Endothelial cell (in vitro differentiated cells): ENCODE measurements at regions not wholly inside any gene's neighbourhood (a gene's known extent, or its start where the extent isn't known, plus 50 kb on each side); places are given as distances from the start of the nearest gene placed in this dataset.

Source experiments
- DNase-seq: peaks from one replicate; pipeline ENCODE4 v3.0.0; 2021; ENCODE audit warnings: low spot score
- H3K27ac Mint-ChIP-seq: one replicate; pipeline ENCODE4 v1.8.0; 2021; ENCODE audit warnings: mixed read lengths, inconsistent platforms; ENCODE audit not compliant: unreplicated experiment
- H3K27me3 Mint-ChIP-seq: one replicate; pipeline ENCODE4 v1.8.0; 2021; ENCODE audit warnings: mild to moderate bottlenecking, moderate library complexity, mixed read lengths, inconsistent platforms; ENCODE audit not compliant: unreplicated experiment
- H3K36me3 Mint-ChIP-seq: one replicate; pipeline ENCODE4 v1.8.0; 2021; ENCODE audit warnings: mild to moderate bottlenecking, low read depth, mixed read lengths, inconsistent platforms; ENCODE audit not compliant: unreplicated experiment
- H3K4me1 Mint-ChIP-seq: one replicate; pipeline ENCODE4 v1.8.0; 2021; ENCODE audit warnings: mild to moderate bottlenecking, mixed read lengths, inconsistent platforms; ENCODE audit not compliant: unreplicated experiment
- H3K4me3 Mint-ChIP-seq: one replicate; pipeline ENCODE4 v1.8.0; 2021; ENCODE audit warnings: mild to moderate bottlenecking, mixed read lengths, inconsistent platforms; ENCODE audit not compliant: unreplicated experiment
- H3K9me3 Mint-ChIP-seq: one replicate; pipeline ENCODE4 v1.8.0; 2021; ENCODE audit warnings: mixed read lengths, inconsistent platforms; ENCODE audit not compliant: unreplicated experiment
- TF ChIP-seq, protein P1 (sequence below): fragments of 200-600 bp; sonication (generic); IDR thresholded peaks from one replicate; pipeline ENCODE4 v1.5.0; 2021; ENCODE audit warnings: antibody characterized with exemption; ENCODE audit not compliant: unreplicated experiment

DNA sequence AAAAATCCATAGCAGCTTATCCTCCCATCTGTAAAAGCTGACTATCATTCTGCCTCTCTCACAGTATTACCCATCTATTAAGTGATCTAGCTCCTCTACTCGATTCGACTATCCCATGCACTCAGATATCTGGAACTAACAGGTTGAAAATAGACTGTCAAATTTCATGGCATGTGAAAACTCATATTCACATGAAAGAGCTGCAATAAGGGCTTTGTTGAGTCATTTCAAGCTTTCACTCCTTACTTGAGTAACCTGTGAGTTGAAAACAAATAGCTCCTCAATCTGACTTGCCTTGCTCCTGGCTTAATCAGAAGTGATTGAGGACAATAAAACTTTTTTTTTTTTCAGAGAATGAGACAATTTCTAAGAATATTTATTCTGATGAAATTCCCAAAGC lies 192.4 kb upstream of the ERBB4 start:
- TF ChIP-seq, protein P1, sequence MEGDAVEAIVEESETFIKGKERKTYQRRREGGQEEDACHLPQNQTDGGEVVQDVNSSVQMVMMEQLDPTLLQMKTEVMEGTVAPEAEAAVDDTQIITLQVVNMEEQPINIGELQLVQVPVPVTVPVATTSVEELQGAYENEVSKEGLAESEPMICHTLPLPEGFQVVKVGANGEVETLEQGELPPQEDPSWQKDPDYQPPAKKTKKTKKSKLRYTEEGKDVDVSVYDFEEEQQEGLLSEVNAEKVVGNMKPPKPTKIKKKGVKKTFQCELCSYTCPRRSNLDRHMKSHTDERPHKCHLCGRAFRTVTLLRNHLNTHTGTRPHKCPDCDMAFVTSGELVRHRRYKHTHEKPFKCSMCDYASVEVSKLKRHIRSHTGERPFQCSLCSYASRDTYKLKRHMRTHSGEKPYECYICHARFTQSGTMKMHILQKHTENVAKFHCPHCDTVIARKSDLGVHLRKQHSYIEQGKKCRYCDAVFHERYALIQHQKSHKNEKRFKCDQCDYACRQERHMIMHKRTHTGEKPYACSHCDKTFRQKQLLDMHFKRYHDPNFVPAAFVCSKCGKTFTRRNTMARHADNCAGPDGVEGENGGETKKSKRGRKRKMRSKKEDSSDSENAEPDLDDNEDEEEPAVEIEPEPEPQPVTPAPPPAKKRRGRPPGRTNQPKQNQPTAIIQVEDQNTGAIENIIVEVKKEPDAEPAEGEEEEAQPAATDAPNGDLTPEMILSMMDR: no peak
- Mint-ChIP-seq H3K4me1 (no peaks in the 10 kb centered on the region), H3K27me3 (no peaks in the 10 kb centered on the region), H3K36me3 (no peaks in the 10 kb centered on the region), H3K4me3 (no peak overlapping the region), H3K27ac (no peak overlapping the region), H3K9me3 (no peaks in the 10 kb centered on the region)
- DNase-seq: no peak

GRCh38 chr2:212728717-212729116 lies 190.1 kb upstream of the ERBB4 start:
- no peaks in the 10 kb centered on the region for H3K27me3 Mint-ChIP-seq
- H3K36me3 Mint-ChIP-seq: no peaks in the 10 kb centered on the region
- no peak overlapping the region for H3K4me3 Mint-ChIP-seq
- TF ChIP-seq, protein P1: no peak
- no peaks in the 10 kb centered on the region for H3K9me3 Mint-ChIP-seq
- H3K27ac Mint-ChIP-seq: no peak overlapping the region
- no peaks in the 10 kb centered on the region for H3K4me1 Mint-ChIP-seq
- no peak for DNase-seq

DNA sequence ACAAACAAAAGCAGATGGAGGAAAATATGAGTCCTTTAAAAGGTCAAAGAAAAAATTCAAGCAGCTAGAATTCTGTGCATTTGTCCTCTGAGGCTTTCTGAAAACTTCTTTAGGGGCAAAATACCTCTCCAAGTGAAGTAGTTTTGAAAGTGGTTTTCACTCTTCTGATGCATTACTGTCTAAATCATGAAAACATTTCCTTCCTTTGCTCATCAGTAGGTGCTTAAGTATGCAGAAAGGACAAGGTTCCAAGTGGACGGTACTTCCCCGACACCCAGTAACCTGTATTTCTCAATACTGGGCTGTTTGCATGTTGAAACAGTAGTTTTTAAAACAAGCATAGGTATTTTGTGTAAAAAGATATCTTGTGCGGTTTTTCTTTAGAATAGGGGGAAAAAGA lies 189.1 kb upstream of the ERBB4 start:
- H3K36me3 Mint-ChIP-seq: no peaks in the 10 kb centered on the region
- H3K4me3 Mint-ChIP-seq: no peak overlapping the region
- no peaks in the 10 kb centered on the region for H3K27me3 Mint-ChIP-seq
- H3K27ac Mint-ChIP-seq: no peak overlapping the region
- no peak for DNase-seq
- H3K9me3 Mint-ChIP-seq: no peaks in the 10 kb centered on the region
- no peaks in the 10 kb centered on the region for H3K4me1 Mint-ChIP-seq
- TF ChIP-seq, protein P1: no peak

- Mint-ChIP-seq H3K27me3 (no peaks in the 10 kb centered on the region), H3K36me3 (peaks cover 4% of the 10 kb centered on the region), H3K9me3 (no peaks in the 10 kb centered on the region), H3K4me3 (no peak overlapping the region), H3K27ac (no peak overlapping the region), H3K4me1 (no peaks in the 10 kb centered on the region)
- TF ChIP-seq, protein P1: no peak
- no peak for DNase-seq
These were observed 187.8 kb upstream of the ERBB4 start for GRCh38 chr2:212726403-212726802.

GRCh38 chr2:212725180-212725579 lies 186.6 kb upstream of the ERBB4 start:
- TF ChIP-seq, protein P1: no peak
- H3K27me3 Mint-ChIP-seq: no peaks in the 10 kb centered on the region
- no peak overlapping the region for H3K4me3 Mint-ChIP-seq
- H3K27ac Mint-ChIP-seq: no peak overlapping the region
- no peak for DNase-seq
- H3K4me1 Mint-ChIP-seq: no peaks in the 10 kb centered on the region
- H3K9me3 Mint-ChIP-seq: no peaks in the 10 kb centered on the region
- H3K36me3 Mint-ChIP-seq: peaks cover 4% of the 10 kb centered on the region
